GM12878 (cell line): ENCODE measurements at regions not wholly inside any gene's neighbourhood (a gene's known extent, or its start where the extent isn't known, plus 50 kb on each side); places are given as distances from the start of the nearest gene placed in this dataset.

Experiments used
- ATAC-seq: fragments of 200-7000 bp; cut with Tn5 transposase; 3 replicates; pipeline ENCODE4 v1.9.1; 2020; ENCODE audit warnings: mild to moderate bottlenecking, moderate library complexity
- BruUV-seq: library from RNA; stranded (reverse); fragments of 400-500 nt; replicated peaks from 2 replicates; lab custom pipeline; 2021; lab: Mats Ljungman, UMichigan
- CTCF ChIA-PET: fragments of 300-600 bp; sonication (Branson Sonifier 250); formaldehyde crosslinking; extraction: SDS; loops from one replicate; lab custom pipeline; 2021; ENCODE audit warnings: inconsistent platforms; lab: Yijun Ruan, JAX
- POLR2A ChIA-PET: fragments of 350-600 bp; formaldehyde crosslinking; extraction: SDS; loops from one replicate; lab custom pipeline; 2021; ENCODE audit warnings: inconsistent platforms; lab: Charles Lee
- RAD21 ChIA-PET: fragments of 300-600 bp; sonication (Branson Sonifier 250); formaldehyde crosslinking; loops from one replicate; lab custom pipeline; 2023; ENCODE audit warnings: antibody characterized with exemption; ENCODE audit not compliant: unreplicated experiment; lab: Charles Lee
- SMC1A ChIA-PET: fragments of 300-600 bp; sonication (Branson Sonifier 250); formaldehyde crosslinking; loops from one replicate; lab custom pipeline; 2023; ENCODE audit not compliant: unreplicated experiment, uncharacterized antibody; lab: Charles Lee
- DNase-seq: peaks from one replicate; pipeline ENCODE4 v3.0.0-alpha.2; 2011; ENCODE audit warnings: low read depth, low spot score
- FAIRE-seq: peaks from 3 replicates; lab custom pipeline; 2011; peaks lifted over from hg19 to GRCh38; lab: Jason Lieb, UNC
- H2AFZ ChIP-seq: 2 replicates; pipeline ENCODE4 v1.6.0; 2011; ENCODE audit warnings: low read depth, low read length, control low read depth; ENCODE audit not compliant: control insufficient read depth
- H3K27ac ChIP-seq: 2 replicates; pipeline ENCODE4 v1.5.1; 2011; ENCODE audit warnings: control low read depth; ENCODE audit not compliant: control insufficient read depth, insufficient read depth
- H3K27me3 ChIP-seq, 2 experiments: replicated peaks in 1 of 2; 2 replicates each; pipeline versions ENCODE4 v1.6.0 to v1.6.1; 2011; ENCODE audit warnings: low read length in 1 of 2; ENCODE audit not compliant: control insufficient read depth in 2 of 2, insufficient read depth in 2 of 2
- H3K36me3 ChIP-seq, 2 experiments: 2 replicates each; pipeline ENCODE4 v1.5.1; 2011; ENCODE audit warnings: low read length in 1 of 2; ENCODE audit not compliant: control insufficient read depth in 2 of 2, insufficient read depth in 2 of 2
- H3K4me1 ChIP-seq: 2 replicates; pipeline ENCODE4 v1.6.1; 2011; ENCODE audit warnings: mild to moderate bottlenecking, low read length, moderate library complexity, mixed read lengths; ENCODE audit not compliant: control insufficient read depth, insufficient read depth
- H3K4me2 ChIP-seq: 2 replicates; pipeline ENCODE4 v1.6.0; 2011; ENCODE audit warnings: control low read depth; ENCODE audit not compliant: control insufficient read depth, insufficient read depth
- H3K4me3 ChIP-seq: fragments of 200-600 bp; sonication (generic); 2 replicates; pipeline ENCODE4 v1.5.1; 2016
- H3K79me2 ChIP-seq: 2 replicates; pipeline ENCODE4 v1.6.0; 2011; ENCODE audit warnings: low read length; ENCODE audit not compliant: control insufficient read depth, insufficient read depth
- H3K9ac ChIP-seq: 2 replicates; pipeline ENCODE4 v1.8.0; 2011; ENCODE audit warnings: low read length, control low read depth, mixed read lengths; ENCODE audit not compliant: control insufficient read depth, insufficient read depth
- H3K9me3 ChIP-seq: replicated peaks from 3 replicates; pipeline ENCODE4 v1.5.1; 2011; ENCODE audit warnings: mild to moderate bottlenecking, low read length; ENCODE audit not compliant: control insufficient read depth, insufficient read depth
- H4K20me1 ChIP-seq: 2 replicates; pipeline ENCODE4 v1.6.0; 2011; ENCODE audit not compliant: control insufficient read depth, insufficient read depth
- ASH2L ChIP-seq: fragments of 300-600, 200-600 bp; sonication (generic); IDR thresholded peaks from 2 replicates; pipeline ENCODE4 v1.6.1; 2017; ENCODE audit warnings: low read depth, mild to moderate bottlenecking, borderline replicate concordance
- BMI1 ChIP-seq: fragments of 450-650 bp; IDR thresholded peaks from 2 replicates; pipeline ENCODE4 v1.6.1; 2016; ENCODE audit warnings: mild to moderate bottlenecking, moderate library complexity, borderline replicate concordance
- EP300 ChIP-seq, 2 experiments: fragments of 150-350 bp in 1 of 2; IDR thresholded peaks; 2 replicates each; pipeline ENCODE4 v1.6.1; 2011 to 2012; ENCODE audit warnings: low read depth in 2 of 2, low read length in 2 of 2, borderline replicate concordance in 1 of 2, improper control_type of control experiment in 1 of 2, inconsistent platforms in 1 of 2; ENCODE audit not compliant: control insufficient read depth in 1 of 2
- FOS ChIP-seq: IDR thresholded peaks from 3 replicates; pipeline ENCODE4 v1.6.1; 2011; ENCODE audit warnings: borderline replicate concordance; ENCODE audit not compliant: insufficient read length; ENCODE audit errors: extremely low read depth
- KDM1A ChIP-seq: fragments of 200-600 bp; sonication (generic); IDR thresholded peaks from 2 replicates; pipeline ENCODE4 v1.6.1; 2016; ENCODE audit warnings: borderline replicate concordance
- NR2F1 ChIP-seq: fragments of 450-650 bp; conservative IDR thresholded peaks from 2 replicates; pipeline ENCODE4 v1.6.1; 2017; ENCODE audit warnings: mild to moderate bottlenecking
- POLR2AphosphoS2 ChIP-seq: IDR thresholded peaks from 2 replicates; pipeline ENCODE4 v1.6.1; 2011; ENCODE audit warnings: low read depth, mild to moderate bottlenecking, low read length, improper control_type of control experiment, moderate library complexity
- YBX1 ChIP-seq: fragments of 450-650 bp; IDR thresholded peaks from 2 replicates; pipeline ENCODE4 v1.6.1; 2016; ENCODE audit warnings: antibody characterized with exemption
- WGBS: methylation state at CpG from one replicate; pipeline ENCODE4 v1.1.6; 2016; ENCODE audit warnings: low lambda C conversion rate; ENCODE audit not compliant: insufficient replicate concordance, insufficient coverage; ENCODE audit errors: missing lambda C conversion rate; 5-methylcytosine and 5-hydroxymethylcytosine counted together
- in situ Hi-C: fragments of 300-500 bp; cut with MboI; formaldehyde crosslinking; loops from 9 replicates; pipeline ENCODE4 v1.14.3; 2018; ENCODE audit warnings: mixed read lengths
- intact Hi-C: fragments of 100-400 bp; cut with micrococcal nuclease; formaldehyde crosslinking; loops from one replicate; pipeline ENCODE4 v1.14.2; 2022; ENCODE audit not compliant: unreplicated experiment
- TF ChIP-seq, protein P1 (sequence below): fragments of 450-650 bp; IDR thresholded peaks from 2 replicates; pipeline ENCODE4 v1.6.1; 2017; ENCODE audit warnings: mild to moderate bottlenecking, moderate library complexity
- TF ChIP-seq, protein P2 (sequence below): fragments of 450-650 bp; formaldehyde crosslinking; IDR thresholded peaks from 2 replicates; pipeline ENCODE4 v1.4.0; 2022; ENCODE audit warnings: mild to moderate bottlenecking, moderate library complexity
- TF ChIP-seq, protein P3 (sequence below): fragments of 450-650 bp; IDR thresholded peaks from 2 replicates; pipeline ENCODE4 v1.6.1; 2016; ENCODE audit warnings: mild to moderate bottlenecking
- TF ChIP-seq, protein P4 (sequence below): IDR thresholded peaks from 2 replicates; pipeline ENCODE4 v1.6.1; 2011; ENCODE audit warnings: borderline replicate concordance, low read depth, mild to moderate bottlenecking, moderate library complexity, mixed read lengths, low read length; ENCODE audit not compliant: insufficient read depth; ENCODE audit errors: extremely low read length

DNA sequence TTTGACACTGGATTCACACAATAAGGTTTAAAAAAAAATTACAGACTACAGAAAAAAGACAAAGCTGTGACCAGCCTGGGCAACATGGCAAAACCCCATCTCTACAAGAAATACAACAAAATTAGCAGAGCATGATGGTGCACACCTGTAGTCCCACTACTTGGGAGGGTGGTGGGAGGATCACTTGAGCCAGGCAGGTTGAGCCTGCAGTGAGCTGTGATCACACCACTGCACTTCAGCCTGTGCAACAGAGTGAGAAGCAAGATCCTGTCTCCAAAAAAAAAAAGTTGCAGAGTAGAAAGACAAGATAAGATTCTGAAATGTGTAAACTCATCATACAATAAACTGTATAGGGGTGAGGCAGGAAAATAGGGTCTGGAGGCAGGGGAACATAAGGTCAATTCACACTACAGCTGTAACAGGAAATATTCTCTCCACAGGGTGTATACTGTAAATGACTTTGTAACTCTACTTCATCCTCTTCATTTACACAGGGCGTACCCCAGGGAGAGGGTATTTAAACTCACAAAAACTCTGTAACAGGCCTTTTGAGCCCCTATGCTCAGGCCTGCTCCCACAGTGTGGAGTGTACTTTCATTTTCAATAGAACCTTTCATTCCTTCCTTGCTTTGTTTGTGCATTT, 112.6 kb upstream of the MAPK10 start:
- Histone ChIP-seq H3K79me2 (no peaks in the 10 kb centered on the region), H3K4me1 (no peaks in the 10 kb centered on the region), H2AFZ (no peak overlapping the region), H3K4me2 (no peak overlapping the region), H3K36me3 (no peaks in the 10 kb centered on the region), H3K27ac (no peak overlapping the region), H3K27me3 (no peaks in the 10 kb centered on the region), H3K4me3 (no peak overlapping the region), H3K9ac (no peak overlapping the region), H3K9me3 (no peaks in the 10 kb centered on the region), H4K20me1 (no peaks in the 10 kb centered on the region)
- ChIA-PET SMC1A (interaction anchor here (1.1 kb wide), 1 partner anchor 24 kb away, joined by 3 read pairs; no protein-coding TSS in a partner anchor), CTCF (interaction anchor here (2.7 kb wide), 1 partner anchor 24 kb away, joined by 9 read pairs; no protein-coding TSS in a partner anchor), POLR2A (no interaction called here), RAD21 (interaction anchor here (1.1 kb wide), 1 partner anchor 10 kb away, joined by 3 read pairs; no protein-coding TSS in a partner anchor)
- peak; percentile 64 for ATAC-seq
- intact Hi-C loops, result no loop called here
- BruUV-seq, result no TSS peak
- FAIRE-seq, result peak; percentile 27
- 0% methylated on average over 1 of the region's 1 CpG for WGBS
- DNase-seq, result no peak
- in situ Hi-C loops, result no loop called here
- TF ChIP-seq YBX1 (no peak), NR2F1 (no peak), BMI1 (no peak), KDM1A (no peak), POLR2AphosphoS2 (no peak), FOS (no peak), ASH2L (no peak), EP300 (IDR thresholded peaks at IDR 0.05; ENCODE audit: borderline replicate concordance in 1 of 2, control insufficient read depth in 1 of 2, low read depth in 2 of 2, low read length in 2 of 2) (no peak)
- TF ChIP-seq, protein P1, sequence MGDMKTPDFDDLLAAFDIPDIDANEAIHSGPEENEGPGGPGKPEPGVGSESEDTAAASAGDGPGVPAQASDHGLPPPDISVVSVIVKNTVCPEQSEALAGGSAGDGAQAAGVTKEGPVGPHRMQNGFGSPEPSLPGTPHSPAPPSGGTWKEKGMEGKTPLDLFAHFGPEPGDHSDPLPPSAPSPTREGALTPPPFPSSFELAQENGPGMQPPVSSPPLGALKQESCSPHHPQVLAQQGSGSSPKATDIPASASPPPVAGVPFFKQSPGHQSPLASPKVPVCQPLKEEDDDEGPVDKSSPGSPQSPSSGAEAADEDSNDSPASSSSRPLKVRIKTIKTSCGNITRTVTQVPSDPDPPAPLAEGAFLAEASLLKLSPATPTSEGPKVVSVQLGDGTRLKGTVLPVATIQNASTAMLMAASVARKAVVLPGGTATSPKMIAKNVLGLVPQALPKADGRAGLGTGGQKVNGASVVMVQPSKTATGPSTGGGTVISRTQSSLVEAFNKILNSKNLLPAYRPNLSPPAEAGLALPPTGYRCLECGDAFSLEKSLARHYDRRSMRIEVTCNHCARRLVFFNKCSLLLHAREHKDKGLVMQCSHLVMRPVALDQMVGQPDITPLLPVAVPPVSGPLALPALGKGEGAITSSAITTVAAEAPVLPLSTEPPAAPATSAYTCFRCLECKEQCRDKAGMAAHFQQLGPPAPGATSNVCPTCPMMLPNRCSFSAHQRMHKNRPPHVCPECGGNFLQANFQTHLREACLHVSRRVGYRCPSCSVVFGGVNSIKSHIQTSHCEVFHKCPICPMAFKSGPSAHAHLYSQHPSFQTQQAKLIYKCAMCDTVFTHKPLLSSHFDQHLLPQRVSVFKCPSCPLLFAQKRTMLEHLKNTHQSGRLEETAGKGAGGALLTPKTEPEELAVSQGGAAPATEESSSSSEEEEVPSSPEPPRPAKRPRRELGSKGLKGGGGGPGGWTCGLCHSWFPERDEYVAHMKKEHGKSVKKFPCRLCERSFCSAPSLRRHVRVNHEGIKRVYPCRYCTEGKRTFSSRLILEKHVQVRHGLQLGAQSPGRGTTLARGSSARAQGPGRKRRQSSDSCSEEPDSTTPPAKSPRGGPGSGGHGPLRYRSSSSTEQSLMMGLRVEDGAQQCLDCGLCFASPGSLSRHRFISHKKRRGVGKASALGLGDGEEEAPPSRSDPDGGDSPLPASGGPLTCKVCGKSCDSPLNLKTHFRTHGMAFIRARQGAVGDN, result no peak
- TF ChIP-seq, protein P2, sequence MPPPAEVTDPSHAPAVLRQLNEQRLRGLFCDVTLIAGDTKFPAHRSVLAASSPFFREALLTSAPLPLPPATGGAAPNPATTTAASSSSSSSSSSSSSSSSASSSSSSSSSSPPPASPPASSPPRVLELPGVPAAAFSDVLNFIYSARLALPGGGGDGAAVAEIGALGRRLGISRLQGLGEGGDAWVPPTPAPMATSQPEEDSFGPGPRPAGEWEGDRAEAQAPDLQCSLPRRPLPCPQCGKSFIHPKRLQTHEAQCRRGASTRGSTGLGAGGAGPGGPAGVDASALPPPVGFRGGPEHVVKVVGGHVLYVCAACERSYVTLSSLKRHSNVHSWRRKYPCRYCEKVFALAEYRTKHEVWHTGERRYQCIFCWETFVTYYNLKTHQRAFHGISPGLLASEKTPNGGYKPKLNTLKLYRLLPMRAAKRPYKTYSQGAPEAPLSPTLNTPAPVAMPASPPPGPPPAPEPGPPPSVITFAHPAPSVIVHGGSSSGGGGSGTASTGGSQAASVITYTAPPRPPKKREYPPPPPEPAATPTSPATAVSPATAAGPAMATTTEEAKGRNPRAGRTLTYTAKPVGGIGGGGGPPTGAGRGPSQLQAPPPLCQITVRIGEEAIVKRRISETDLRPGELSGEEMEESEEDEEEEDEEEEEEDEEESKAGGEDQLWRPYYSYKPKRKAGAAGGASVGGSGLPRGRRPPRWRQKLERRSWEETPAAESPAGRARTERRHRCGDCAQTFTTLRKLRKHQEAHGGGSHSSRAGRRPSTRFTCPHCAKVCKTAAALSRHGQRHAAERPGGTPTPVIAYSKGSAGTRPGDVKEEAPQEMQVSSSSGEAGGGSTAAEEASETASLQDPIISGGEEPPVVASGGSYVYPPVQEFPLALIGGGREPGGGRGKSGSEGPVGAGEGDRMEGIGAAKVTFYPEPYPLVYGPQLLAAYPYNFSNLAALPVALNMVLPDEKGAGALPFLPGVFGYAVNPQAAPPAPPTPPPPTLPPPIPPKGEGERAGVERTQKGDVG (CRISPR knock-in tag), result no peak
- TF ChIP-seq, protein P3, sequence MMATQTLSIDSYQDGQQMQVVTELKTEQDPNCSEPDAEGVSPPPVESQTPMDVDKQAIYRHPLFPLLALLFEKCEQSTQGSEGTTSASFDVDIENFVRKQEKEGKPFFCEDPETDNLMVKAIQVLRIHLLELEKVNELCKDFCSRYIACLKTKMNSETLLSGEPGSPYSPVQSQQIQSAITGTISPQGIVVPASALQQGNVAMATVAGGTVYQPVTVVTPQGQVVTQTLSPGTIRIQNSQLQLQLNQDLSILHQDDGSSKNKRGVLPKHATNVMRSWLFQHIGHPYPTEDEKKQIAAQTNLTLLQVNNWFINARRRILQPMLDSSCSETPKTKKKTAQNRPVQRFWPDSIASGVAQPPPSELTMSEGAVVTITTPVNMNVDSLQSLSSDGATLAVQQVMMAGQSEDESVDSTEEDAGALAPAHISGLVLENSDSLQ, result no peak
- TF ChIP-seq, protein P4, sequence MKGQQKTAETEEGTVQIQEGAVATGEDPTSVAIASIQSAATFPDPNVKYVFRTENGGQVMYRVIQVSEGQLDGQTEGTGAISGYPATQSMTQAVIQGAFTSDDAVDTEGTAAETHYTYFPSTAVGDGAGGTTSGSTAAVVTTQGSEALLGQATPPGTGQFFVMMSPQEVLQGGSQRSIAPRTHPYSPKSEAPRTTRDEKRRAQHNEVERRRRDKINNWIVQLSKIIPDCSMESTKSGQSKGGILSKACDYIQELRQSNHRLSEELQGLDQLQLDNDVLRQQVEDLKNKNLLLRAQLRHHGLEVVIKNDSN, result no peak
